Neuronal stem cell (in vitro differentiated cells): ENCODE measurements at regions not wholly inside any gene's neighbourhood (a gene's known extent, or its start where the extent isn't known, plus 50 kb on each side); places are given as distances from the start of the nearest gene placed in this dataset.
"Not testable (repeated sequence)": the region's sequence is repeated elsewhere in the genome, so short reads cannot be mapped to it uniquely, and the experiment has no call there.

ENCODE experiments used
- DNase-seq: peaks from one replicate; pipeline ENCODE4 v3.0.0-alpha.2; 2013; ENCODE audit warnings: low spot score
- H2AFZ ChIP-seq: one replicate; pipeline ENCODE4 v1.6.1; 2013; ENCODE audit warnings: mild to moderate bottlenecking, low read length, inconsistent platforms
- H2AK5ac ChIP-seq: 2 replicates; pipeline ENCODE4 v1.6.1; 2013; ENCODE audit warnings: low read depth, mild to moderate bottlenecking, inconsistent platforms, low read length, moderate library complexity, mixed read lengths
- H2BK120ac ChIP-seq: 2 replicates; pipeline ENCODE4 v1.6.1; 2013; ENCODE audit warnings: low read depth, mild to moderate bottlenecking, inconsistent platforms, low read length, moderate library complexity, mixed read lengths
- H2BK12ac ChIP-seq: one replicate; pipeline ENCODE4 v1.6.1; 2013; ENCODE audit warnings: low read length, inconsistent platforms
- H2BK15ac ChIP-seq: 2 replicates; pipeline ENCODE4 v1.6.1; 2013; ENCODE audit warnings: mild to moderate bottlenecking, low read length, inconsistent platforms, mixed read lengths
- H2BK5ac ChIP-seq: one replicate; pipeline ENCODE4 v1.6.1; 2013; ENCODE audit warnings: inconsistent platforms, mild to moderate bottlenecking, low read length, moderate library complexity
- H3K14ac ChIP-seq: one replicate; pipeline ENCODE4 v1.6.1; 2013; ENCODE audit warnings: low read length, inconsistent platforms
- H3K18ac ChIP-seq: 2 replicates; pipeline ENCODE4 v1.6.1; 2013; ENCODE audit warnings: low read length, inconsistent platforms
- H3K23ac ChIP-seq: 2 replicates; pipeline ENCODE4 v1.6.1; 2013; ENCODE audit warnings: low read depth, mild to moderate bottlenecking, mixed read lengths, low read length, inconsistent platforms; ENCODE audit not compliant: poor library complexity
- H3K27ac ChIP-seq: replicated peaks from 3 replicates; pipeline ENCODE4 v1.5.1; 2013; ENCODE audit warnings: low read length, inconsistent platforms
- H3K27me3 ChIP-seq, 3 experiments: 2 replicates each; pipeline ENCODE4 v1.6.1; 2013; ENCODE audit warnings: low read length in 3 of 3, mild to moderate bottlenecking in 2 of 3, inconsistent platforms in 1 of 3, low read depth in 1 of 3, mixed read lengths in 1 of 3, moderate library complexity in 1 of 3; ENCODE audit not compliant: control insufficient read depth in 3 of 3, insufficient read depth in 3 of 3
- H3K36me3 ChIP-seq, 2 donors: replicated peaks in 1 of 2; 2 replicates each; pipeline ENCODE4 v1.6.1; 2013; ENCODE audit warnings: low read length in 2 of 2; ENCODE audit not compliant: control insufficient read depth in 2 of 2, insufficient read depth in 2 of 2
- H3K4ac ChIP-seq: 2 replicates; pipeline ENCODE4 v1.6.1; 2013; ENCODE audit warnings: inconsistent platforms, mild to moderate bottlenecking, low read length, moderate library complexity
- H3K4me1 ChIP-seq, 2 donors: 1 replicate in 1 of 2; 2 replicates in 1 of 2; pipeline ENCODE4 v1.6.1; 2013; ENCODE audit warnings: low read length in 2 of 2, low read depth in 1 of 2; ENCODE audit not compliant: control insufficient read depth in 2 of 2, insufficient read depth in 1 of 2
- H3K4me2 ChIP-seq: one replicate; pipeline ENCODE4 v1.6.1; 2013; ENCODE audit warnings: mild to moderate bottlenecking, low read length, inconsistent platforms; ENCODE audit not compliant: insufficient read depth, poor library complexity, severe bottlenecking
- H3K4me3 ChIP-seq, 2 donors: 2 replicates each; pipeline ENCODE4 v1.5.1; 2013; ENCODE audit warnings: low read length in 2 of 2, mild to moderate bottlenecking in 2 of 2, inconsistent platforms in 1 of 2, moderate library complexity in 1 of 2
- H3K79me1 ChIP-seq: one replicate; pipeline ENCODE4 v1.6.1; 2013; ENCODE audit warnings: low read depth, mild to moderate bottlenecking, inconsistent platforms, low read length, moderate library complexity
- H3K9ac ChIP-seq: one replicate; pipeline ENCODE4 v1.6.1; 2013; ENCODE audit warnings: mild to moderate bottlenecking, low read depth, low read length, inconsistent platforms; ENCODE audit not compliant: poor library complexity
- H3K9me3 ChIP-seq, 2 donors: replicated peaks in 1 of 2; 2 replicates each; pipeline versions ENCODE3 to v1.6.1; 2013; ENCODE audit warnings: low read length in 2 of 2, mild to moderate bottlenecking in 2 of 2, inconsistent platforms in 1 of 2, low read depth in 1 of 2, mixed read lengths in 1 of 2, moderate library complexity in 1 of 2; ENCODE audit not compliant: control insufficient read depth in 2 of 2, insufficient read depth in 1 of 2
- H4K8ac ChIP-seq: one replicate; pipeline ENCODE4 v1.6.1; 2013; ENCODE audit warnings: low read depth, mild to moderate bottlenecking, inconsistent platforms, low read length, moderate library complexity
- H4K91ac ChIP-seq: one replicate; pipeline ENCODE4 v1.6.1; 2013; ENCODE audit warnings: low read length, low read depth, mild to moderate bottlenecking, inconsistent platforms; ENCODE audit not compliant: poor library complexity
- WGBS, 2 donors: extraction: QIAGEN DNeasy Blood & Tissue Kit; methylation state at CpG; one replicate each; pipeline ENCODE4 v1.1.7; 2013; ENCODE audit warnings: missing lambda C conversion rate in 2 of 2, mixed read lengths in 1 of 2; ENCODE audit not compliant: insufficient read length in 2 of 2, insufficient replicate concordance in 1 of 2; ENCODE audit errors: extremely low coverage in 2 of 2; 5-methylcytosine and 5-hydroxymethylcytosine counted together

DNA sequence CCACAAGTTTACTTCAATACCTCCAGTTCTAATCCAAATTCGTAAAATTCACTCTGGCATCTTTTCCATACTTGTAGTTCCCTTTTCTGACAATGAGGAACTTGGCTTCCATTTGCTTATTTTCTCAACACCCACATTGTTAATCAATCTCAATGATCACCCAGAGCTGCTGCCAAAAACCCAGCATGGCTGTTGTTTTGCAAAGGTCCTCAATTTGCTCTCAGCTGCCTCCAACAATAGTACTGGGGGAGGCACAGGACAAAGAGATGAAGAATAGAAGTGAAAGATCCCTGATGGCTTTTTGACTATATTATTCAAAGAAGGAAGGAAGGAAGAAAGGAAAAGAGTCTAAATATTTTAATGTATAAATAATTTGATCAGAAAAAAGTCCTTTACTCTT lies 847.8 kb downstream of the RAPGEF2 start:
- no CpG with 5 or more reads among the region's 1 CpG for WGBS, 2 donors
- no peak overlapping the region for H4K8ac ChIP-seq
- no peak overlapping the region for H3K4me2 ChIP-seq
- DNase-seq = no peak
- H2BK12ac ChIP-seq = no peak overlapping the region
- H3K79me1 ChIP-seq = no peaks in the 10 kb centered on the region
- no peak overlapping the region for H3K18ac ChIP-seq
- no peak overlapping the region for H2BK5ac ChIP-seq
- H3K9me3 ChIP-seq = no peaks in the 10 kb centered on the region
- H3K14ac ChIP-seq = no peak overlapping the region
- H3K27ac ChIP-seq = no peak overlapping the region
- no peaks in the 10 kb centered on the region for H3K27me3 ChIP-seq
- no peak overlapping the region for H3K4ac ChIP-seq
- H2AK5ac ChIP-seq = no peak overlapping the region
- no peak overlapping the region for H2BK120ac ChIP-seq
- no peak overlapping the region for H3K9ac ChIP-seq
- no peaks in the 10 kb centered on the region for H3K36me3 ChIP-seq
- no peak overlapping the region for H4K91ac ChIP-seq
- H3K4me1 ChIP-seq = peaks cover 0 to 4% of the 10 kb centered on the region in 2 donors
- no peak overlapping the region for H3K4me3 ChIP-seq
- H2BK15ac ChIP-seq = no peak overlapping the region
- no peak overlapping the region for H3K23ac ChIP-seq
- H2AFZ ChIP-seq = no peak overlapping the region

GRCh38 chr4:159966746-159967145 lies 863.9 kb downstream of the RAPGEF2 start:
- no peak overlapping the region for H3K4me3 ChIP-seq
- no peak overlapping the region for H2BK5ac ChIP-seq
- H3K27ac ChIP-seq = no peak overlapping the region
- H3K27me3 ChIP-seq = no peaks in the 10 kb centered on the region
- no peaks in the 10 kb centered on the region for H3K9me3 ChIP-seq
- no peak overlapping the region for H2AFZ ChIP-seq
- H3K79me1 ChIP-seq = no peaks in the 10 kb centered on the region
- DNase-seq = no peak
- H3K4ac ChIP-seq = no peak overlapping the region
- no peak overlapping the region for H2BK12ac ChIP-seq
- WGBS, 2 donors = no CpG with 5 or more reads among the region's 4 CpGs
- peaks cover 0 to 4% of the 10 kb centered on the region in 2 donors for H3K4me1 ChIP-seq
- H4K91ac ChIP-seq = no peak overlapping the region
- no peak overlapping the region for H3K4me2 ChIP-seq
- no peaks in the 10 kb centered on the region for H3K36me3 ChIP-seq
- H3K14ac ChIP-seq = no peak overlapping the region
- H2BK15ac ChIP-seq = no peak overlapping the region
- no peak overlapping the region for H3K9ac ChIP-seq
- H3K23ac ChIP-seq = no peak overlapping the region
- no peak overlapping the region for H3K18ac ChIP-seq
- H4K8ac ChIP-seq = no peak overlapping the region
- no peak overlapping the region for H2BK120ac ChIP-seq
- no peak overlapping the region for H2AK5ac ChIP-seq

DNA sequence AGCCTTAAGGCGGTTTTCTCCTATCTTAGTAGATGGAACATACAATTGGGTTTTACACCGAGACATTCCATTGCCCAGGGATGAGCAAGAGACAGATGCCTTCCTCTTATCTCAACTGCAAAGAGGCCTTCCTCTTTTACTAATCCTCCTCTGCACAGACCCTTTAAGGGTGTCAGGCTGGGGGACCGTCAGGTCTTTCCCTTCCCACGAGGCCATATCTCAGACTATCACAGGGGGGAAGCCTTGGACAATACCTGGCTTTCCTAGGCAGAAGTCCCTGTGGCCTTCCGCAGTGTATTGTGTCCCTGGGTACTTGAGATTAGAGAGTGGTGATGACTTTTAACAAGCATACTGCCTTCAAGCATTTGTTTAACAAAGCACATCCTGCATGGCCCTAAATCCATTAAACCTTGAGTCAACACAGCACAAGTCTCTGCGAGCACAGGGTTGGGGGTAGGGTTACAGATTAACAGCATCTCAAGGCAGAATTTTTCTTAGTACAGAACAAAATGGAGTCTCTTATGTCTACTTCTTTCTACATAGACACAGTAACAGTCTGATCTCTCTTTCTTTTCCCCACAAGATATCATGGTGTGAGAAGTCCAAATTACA lies 874.1 kb downstream of the RAPGEF2 start:
- not testable (repeated sequence) for H2BK12ac ChIP-seq, DNase-seq, H3K23ac ChIP-seq, H3K36me3 ChIP-seq, H3K9me3 ChIP-seq, H2BK15ac ChIP-seq, H2BK5ac ChIP-seq, H4K91ac ChIP-seq, H3K27me3 ChIP-seq, H4K8ac ChIP-seq, H2AFZ ChIP-seq, H2AK5ac ChIP-seq, H3K4me3 ChIP-seq, H2BK120ac ChIP-seq, H3K14ac ChIP-seq, H3K79me1 ChIP-seq, H3K9ac ChIP-seq, H3K27ac ChIP-seq, H3K4me2 ChIP-seq, H3K4me1 ChIP-seq, H3K4ac ChIP-seq, H3K18ac ChIP-seq
- no CpG with 5 or more reads among the region's 6 CpGs for WGBS, 2 donors

DNA sequence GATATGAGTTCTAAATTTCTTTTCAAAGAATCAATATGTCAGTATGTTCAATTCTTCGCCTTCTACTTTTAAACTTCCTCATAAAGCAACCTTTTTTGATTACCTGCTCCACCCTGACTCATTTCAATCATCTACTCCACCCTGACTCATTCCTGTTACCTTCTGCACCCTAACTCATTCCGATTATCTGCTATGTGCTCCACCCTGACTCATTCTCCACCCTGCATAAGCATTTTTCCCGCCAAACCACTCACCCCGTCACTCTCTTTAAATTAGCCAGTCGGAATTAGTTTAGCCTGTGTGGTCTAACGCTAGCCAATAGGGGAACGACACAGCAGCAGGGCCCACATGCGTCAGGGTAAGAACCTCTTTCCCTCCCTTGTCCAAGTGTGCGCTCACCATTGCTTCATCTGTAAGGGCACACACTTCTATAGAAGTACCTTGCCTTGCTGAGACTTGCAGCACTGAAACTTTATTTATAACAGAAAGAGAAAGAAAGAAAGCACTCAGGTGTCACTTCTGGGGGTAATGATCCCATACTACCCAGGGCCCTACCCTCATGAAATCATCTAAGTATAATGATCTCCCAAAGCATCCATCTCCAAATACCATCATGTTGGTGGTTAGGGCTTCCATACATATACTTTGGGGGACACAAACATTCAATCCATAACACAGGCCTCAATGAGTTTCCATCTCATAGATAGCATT lies 875.2 kb downstream of the RAPGEF2 start:
- no peak overlapping the region for H3K4ac ChIP-seq
- no peak for DNase-seq
- H2BK12ac ChIP-seq = no peak overlapping the region
- H3K9ac ChIP-seq = no peak overlapping the region
- H2BK5ac ChIP-seq = no peak overlapping the region
- no peak overlapping the region for H3K4me2 ChIP-seq
- H2BK120ac ChIP-seq = no peak overlapping the region
- no peak overlapping the region for H2BK15ac ChIP-seq
- H3K36me3 ChIP-seq = no peaks in the 10 kb centered on the region
- no peak overlapping the region for H4K91ac ChIP-seq
- no peak overlapping the region for H3K27ac ChIP-seq
- no peaks in the 10 kb centered on the region for H3K27me3 ChIP-seq
- no peak overlapping the region for H2AK5ac ChIP-seq
- no peak overlapping the region for H3K14ac ChIP-seq
- H3K9me3 ChIP-seq = no peaks in the 10 kb centered on the region
- no peak overlapping the region for H3K23ac ChIP-seq
- no peaks in the 10 kb centered on the region for H3K4me1 ChIP-seq
- WGBS, 2 donors = no CpG with 5 or more reads among the region's 9 CpGs
- H3K79me1 ChIP-seq = no peaks in the 10 kb centered on the region
- no peak overlapping the region for H4K8ac ChIP-seq
- H3K18ac ChIP-seq = no peak overlapping the region
- no peak overlapping the region for H2AFZ ChIP-seq
- no peak overlapping the region for H3K4me3 ChIP-seq
